ENCODE measurements at regions not wholly inside any gene's neighbourhood (a gene's known extent, or its start where the extent isn't known, plus 50 kb on each side); places are given as distances from the start of the nearest gene placed in this dataset.
"Not testable (repeated sequence)": the region's sequence is repeated elsewhere in the genome, so short reads cannot be mapped to it uniquely, and the experiment has no call there.

DNA sequence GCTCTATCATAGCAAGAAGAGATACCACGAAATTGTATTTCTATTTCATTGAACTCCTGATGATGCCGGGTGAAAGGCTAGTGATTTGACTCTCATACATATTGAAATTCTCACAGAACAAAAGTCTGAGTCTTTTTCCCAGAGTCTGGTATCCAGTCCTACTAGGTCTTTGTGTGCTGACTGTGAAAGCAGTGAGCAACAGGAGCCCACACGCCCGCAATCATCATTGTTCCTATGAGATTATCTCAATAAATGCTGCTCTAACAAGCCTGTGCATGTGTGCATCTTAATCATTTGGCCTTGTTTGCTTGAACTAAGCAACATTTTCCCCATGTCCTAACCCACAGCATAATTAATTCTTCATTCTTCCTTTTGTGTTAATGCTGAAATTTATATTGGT is 1466.0 kb downstream of the CDH11 start:
- no peak overlapping the region for H3K4me3 ChIP-seq (ENCODE audit: low read length)
- no peaks in the 10 kb centered on the region for H3K36me3 ChIP-seq (ENCODE audit: control insufficient read depth, low read depth, low read length)

GRCh38 chr16:63653044-63653839 is 1468.6 kb downstream of the CDH11 start:
- H3K4me3 ChIP-seq (ENCODE audit: low read length): no peak overlapping the region
- H3K36me3 ChIP-seq (ENCODE audit: control insufficient read depth, low read depth, low read length): no peaks in the 10 kb centered on the region
- no peaks in the 10 kb centered on the region for H3K27me3 ChIP-seq (ENCODE audit: control insufficient read depth, insufficient read depth, low read length)
- H3K9ac ChIP-seq (ENCODE audit: low read length): no peak overlapping the region
- no peaks in the 10 kb centered on the region for H3K4me1 ChIP-seq (ENCODE audit: control insufficient read depth, low read depth, low read length)
- no peaks in the 10 kb centered on the region for H3K9me3 ChIP-seq (ENCODE audit: control insufficient read depth, low read depth, low read length)
- no peak overlapping the region for H3K27ac ChIP-seq (ENCODE audit: low read length)

More for the DNA sequence above, 1466.0 kb downstream of the CDH11 start:
- H3K27me3 ChIP-seq (ENCODE audit: control insufficient read depth, insufficient read depth, low read length): no peaks in the 10 kb centered on the region
- no peak overlapping the region for H3K9ac ChIP-seq (ENCODE audit: low read length)
- H3K4me1 ChIP-seq (ENCODE audit: control insufficient read depth, low read depth, low read length): no peaks in the 10 kb centered on the region
- H3K9me3 ChIP-seq (ENCODE audit: control insufficient read depth, low read depth, low read length): no peaks in the 10 kb centered on the region
- H3K27ac ChIP-seq (ENCODE audit: low read length): no peak overlapping the region

GRCh38 chr16:63652091-63652490 is 1469.8 kb downstream of the CDH11 start:
- Histone ChIP-seq H3K4me3 (ENCODE audit: low read length) (no peak overlapping the region), H3K27me3 (ENCODE audit: control insufficient read depth, insufficient read depth, low read length) (no peaks in the 10 kb centered on the region)

GRCh38 chr16:63650550-63650949 is 1471.3 kb downstream of the CDH11 start:
- Histone ChIP-seq H3K27ac (ENCODE audit: low read length) (no peak overlapping the region), H3K9me3 (ENCODE audit: control insufficient read depth, low read depth, low read length) (no peaks in the 10 kb centered on the region), H3K27me3 (ENCODE audit: control insufficient read depth, insufficient read depth, low read length) (no peaks in the 10 kb centered on the region), H3K9ac (ENCODE audit: low read length) (no peak overlapping the region), H3K4me3 (ENCODE audit: low read length) (no peak overlapping the region), H3K4me1 (ENCODE audit: control insufficient read depth, low read depth, low read length) (no peaks in the 10 kb centered on the region), H3K36me3 (ENCODE audit: control insufficient read depth, low read depth, low read length) (no peaks in the 10 kb centered on the region)

More at GRCh38 chr16:63652091-63652490, 1469.8 kb downstream of the CDH11 start:
- no peaks in the 10 kb centered on the region for H3K36me3 ChIP-seq (ENCODE audit: control insufficient read depth, low read depth, low read length)
- H3K9me3 ChIP-seq (ENCODE audit: control insufficient read depth, low read depth, low read length): no peaks in the 10 kb centered on the region
- H3K27ac ChIP-seq (ENCODE audit: low read length): no peak overlapping the region
- H3K4me1 ChIP-seq (ENCODE audit: control insufficient read depth, low read depth, low read length): no peaks in the 10 kb centered on the region
- no peak overlapping the region for H3K9ac ChIP-seq (ENCODE audit: low read length)

DNA sequence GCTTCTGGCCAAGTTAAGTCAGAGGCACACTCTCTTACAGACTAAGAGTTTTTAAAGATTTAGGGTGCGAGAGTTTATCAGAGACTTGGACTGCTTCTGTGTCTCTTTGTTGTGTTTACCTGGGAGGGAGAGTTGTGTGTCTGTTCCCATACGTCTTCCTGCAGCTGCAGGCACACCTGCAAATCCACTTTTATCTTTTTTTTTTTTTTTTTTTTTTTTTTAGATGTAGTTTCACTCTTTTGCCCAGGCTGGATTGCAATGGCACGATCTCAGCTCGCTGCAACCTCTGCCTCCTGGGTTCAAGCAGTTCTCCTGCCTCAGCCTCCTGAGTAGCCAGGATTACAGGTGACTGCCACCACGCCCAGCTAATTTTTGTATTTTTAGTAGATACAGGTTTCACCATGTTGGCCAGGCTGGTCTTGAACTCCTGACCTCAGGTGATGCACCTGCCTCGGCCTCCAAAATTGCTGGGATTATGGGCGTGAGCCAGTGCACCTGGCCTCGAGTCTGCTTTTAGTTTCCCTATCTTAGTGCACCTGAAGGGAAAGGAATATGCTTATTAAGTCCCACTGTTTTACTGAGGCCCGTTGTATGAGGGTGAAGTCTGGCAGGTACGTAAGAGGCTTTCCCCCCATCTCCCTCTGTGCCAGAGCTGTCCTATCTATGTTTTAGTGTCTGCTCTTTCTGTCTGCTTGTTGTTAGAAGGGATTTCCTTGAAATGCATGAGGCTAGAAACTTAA is 1488.0 kb downstream of the CDH11 start:
- not testable (repeated sequence) for H3K9ac ChIP-seq (ENCODE audit: low read length); H3K9me3 ChIP-seq (ENCODE audit: control insufficient read depth, low read depth, low read length); H3K4me1 ChIP-seq (ENCODE audit: control insufficient read depth, low read depth, low read length); H3K27me3 ChIP-seq (ENCODE audit: control insufficient read depth, insufficient read depth, low read length); H3K36me3 ChIP-seq (ENCODE audit: control insufficient read depth, low read depth, low read length); H3K4me3 ChIP-seq (ENCODE audit: low read length); H3K27ac ChIP-seq (ENCODE audit: low read length)

GRCh38 chr16:63629272-63629671 is 1492.6 kb downstream of the CDH11 start:
- H3K9ac ChIP-seq (ENCODE audit: low read length): no peak overlapping the region
- H3K27me3 ChIP-seq (ENCODE audit: control insufficient read depth, insufficient read depth, low read length): no peaks in the 10 kb centered on the region
- H3K27ac ChIP-seq (ENCODE audit: low read length): no peak overlapping the region
- no peaks in the 10 kb centered on the region for H3K9me3 ChIP-seq (ENCODE audit: control insufficient read depth, low read depth, low read length)
- peaks cover 14% of the 10 kb centered on the region for H3K4me1 ChIP-seq (ENCODE audit: control insufficient read depth, low read depth, low read length)
- H3K4me3 ChIP-seq (ENCODE audit: low read length): no peak overlapping the region
- no peaks in the 10 kb centered on the region for H3K36me3 ChIP-seq (ENCODE audit: control insufficient read depth, low read depth, low read length)

- Histone ChIP-seq H3K4me1 (ENCODE audit: control insufficient read depth, low read depth, low read length) (peaks cover 15% of the 10 kb centered on the region), H3K27ac (ENCODE audit: low read length) (no peak overlapping the region), H3K27me3 (ENCODE audit: control insufficient read depth, insufficient read depth, low read length) (no peaks in the 10 kb centered on the region), H3K9me3 (ENCODE audit: control insufficient read depth, low read depth, low read length) (no peaks in the 10 kb centered on the region), H3K4me3 (ENCODE audit: low read length) (no peak overlapping the region), H3K36me3 (ENCODE audit: control insufficient read depth, low read depth, low read length) (no peaks in the 10 kb centered on the region), H3K9ac (ENCODE audit: low read length) (no peak overlapping the region)
These were observed 1493.1 kb downstream of the CDH11 start for GRCh38 chr16:63628812-63629211.

DNA sequence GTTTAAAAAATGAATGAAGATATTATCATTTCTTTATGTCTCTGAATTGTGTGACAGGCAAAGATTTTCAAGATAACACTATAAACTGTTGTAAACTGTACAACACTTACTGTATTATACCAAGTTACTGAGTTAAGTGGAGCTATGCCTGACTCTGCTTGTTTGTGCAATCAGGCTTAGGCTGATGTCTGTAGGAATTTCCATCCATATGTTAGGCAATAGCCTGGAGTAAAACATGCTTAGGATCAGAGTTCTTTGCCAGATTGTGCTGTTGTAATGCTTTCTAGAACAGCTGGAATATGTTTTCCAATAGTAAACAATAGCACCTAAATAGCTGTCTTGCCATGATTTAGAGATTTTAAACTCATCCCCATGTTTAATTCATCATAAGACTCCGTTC is 1496.7 kb downstream of the CDH11 start:
- no peaks in the 10 kb centered on the region for H3K27me3 ChIP-seq (ENCODE audit: control insufficient read depth, insufficient read depth, low read length)
- H3K4me1 ChIP-seq (ENCODE audit: control insufficient read depth, low read depth, low read length): peaks cover 15% of the 10 kb centered on the region
- no peak overlapping the region for H3K27ac ChIP-seq (ENCODE audit: low read length)
- no peaks in the 10 kb centered on the region for H3K36me3 ChIP-seq (ENCODE audit: control insufficient read depth, low read depth, low read length)
- no peaks in the 10 kb centered on the region for H3K9me3 ChIP-seq (ENCODE audit: control insufficient read depth, low read depth, low read length)
- H3K4me3 ChIP-seq (ENCODE audit: low read length): no peak overlapping the region
- H3K9ac ChIP-seq (ENCODE audit: low read length): no peak overlapping the region

DNA sequence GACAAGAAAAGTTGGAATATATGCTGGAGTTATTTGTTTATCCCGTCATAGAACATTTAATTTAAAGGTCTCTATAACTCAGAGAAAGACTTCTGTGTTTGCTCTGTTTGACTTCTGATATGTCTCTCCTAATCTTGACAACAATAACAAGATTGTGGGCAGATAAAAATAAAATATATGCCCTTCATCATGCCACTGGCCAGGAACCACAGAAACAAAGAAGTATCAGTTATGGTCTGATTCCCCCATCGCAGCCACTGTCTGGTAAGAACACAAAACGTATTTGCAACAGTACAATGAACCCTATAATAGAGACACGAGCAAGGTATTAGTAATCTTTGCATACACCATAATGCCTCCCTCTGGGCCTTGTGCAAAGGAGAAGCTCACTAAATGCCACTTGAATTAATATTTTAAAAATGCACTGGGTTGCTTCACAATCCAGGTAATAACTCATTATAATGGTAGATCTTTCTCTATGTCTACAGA is 1498.3 kb downstream of the CDH11 start:
- Histone ChIP-seq H3K4me3 (ENCODE audit: low read length) (no peak overlapping the region), H3K36me3 (ENCODE audit: control insufficient read depth, low read depth, low read length) (no peaks in the 10 kb centered on the region), H3K27me3 (ENCODE audit: control insufficient read depth, insufficient read depth, low read length) (no peaks in the 10 kb centered on the region), H3K27ac (ENCODE audit: low read length) (no peak overlapping the region), H3K9ac (ENCODE audit: low read length) (no peak overlapping the region), H3K9me3 (ENCODE audit: control insufficient read depth, low read depth, low read length) (no peaks in the 10 kb centered on the region), H3K4me1 (ENCODE audit: control insufficient read depth, low read depth, low read length) (peaks cover 7% of the 10 kb centered on the region)

- Histone ChIP-seq H3K9ac (ENCODE audit: low read length) (no peak overlapping the region), H3K27me3 (ENCODE audit: control insufficient read depth, insufficient read depth, low read length) (peaks cover 13% of the 10 kb centered on the region), H3K4me1 (ENCODE audit: control insufficient read depth, low read depth, low read length) (no peaks in the 10 kb centered on the region), H3K9me3 (ENCODE audit: control insufficient read depth, low read depth, low read length) (no peaks in the 10 kb centered on the region), H3K4me3 (ENCODE audit: low read length) (no peak overlapping the region), H3K36me3 (ENCODE audit: control insufficient read depth, low read depth, low read length) (no peaks in the 10 kb centered on the region), H3K27ac (ENCODE audit: low read length) (no peak overlapping the region)
These were observed 1502.9 kb downstream of the CDH11 start for GRCh38 chr16:63618896-63619485.

DNA sequence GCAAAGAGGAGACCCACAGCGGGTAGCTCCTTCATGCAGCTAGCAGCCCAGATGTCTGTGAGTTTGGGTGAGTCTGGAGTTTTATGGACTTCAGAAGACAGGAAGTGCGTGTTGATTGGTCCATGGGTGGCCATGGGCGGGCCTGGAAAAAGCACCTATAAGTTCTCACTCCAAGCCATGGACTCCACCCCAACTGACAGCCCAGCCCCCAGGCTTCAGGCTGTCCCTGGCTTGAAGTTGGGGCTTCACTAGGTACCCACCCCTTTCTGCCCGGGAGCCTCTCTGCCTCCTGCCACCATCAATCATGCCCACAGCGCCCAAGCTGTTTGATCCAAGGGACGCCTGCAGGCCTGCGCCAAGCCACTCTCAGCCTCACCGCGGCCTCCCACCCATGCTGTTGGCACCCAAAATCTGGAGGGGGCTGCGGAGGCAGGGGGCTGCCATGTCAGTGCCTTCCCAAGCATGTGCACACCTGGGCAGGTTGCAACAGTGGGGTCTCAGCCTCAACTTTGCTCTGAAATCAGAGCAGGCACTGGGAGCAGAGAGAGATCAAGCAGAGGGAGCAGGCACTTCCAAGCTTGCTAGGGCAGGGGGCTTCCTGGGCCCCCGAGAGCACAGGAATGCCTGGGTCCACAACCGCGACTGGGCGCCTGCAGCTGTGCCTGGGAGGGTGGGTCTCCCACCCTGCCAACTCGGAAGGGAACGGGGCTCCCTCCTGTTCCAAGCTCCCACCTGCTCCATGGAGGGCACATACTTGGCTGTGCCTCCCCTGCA is 1503.7 kb downstream of the CDH11 start:
- Histone ChIP-seq H3K4me3 (ENCODE audit: low read length) (peak overlapping the region; percentile 69), H3K27me3 (ENCODE audit: control insufficient read depth, insufficient read depth, low read length) (peaks cover 13% of the 10 kb centered on the region), H3K9ac (ENCODE audit: low read length) (no peak overlapping the region), H3K36me3 (ENCODE audit: control insufficient read depth, low read depth, low read length) (no peaks in the 10 kb centered on the region), H3K4me1 (ENCODE audit: control insufficient read depth, low read depth, low read length) (peaks cover 2% of the 10 kb centered on the region), H3K9me3 (ENCODE audit: control insufficient read depth, low read depth, low read length) (no peaks in the 10 kb centered on the region), H3K27ac (ENCODE audit: low read length) (no peak overlapping the region)
